ENCODE measurements at regions not wholly inside any gene's neighbourhood (a gene's known extent, or its start where the extent isn't known, plus 50 kb on each side); places are given as distances from the start of the nearest gene placed in this dataset.

GRCh38 chr14:83541147-83541546, 1988.8 kb upstream of the FLRT2 start:
- no peaks in the 10 kb centered on the region for H3K27me3 ChIP-seq
- WGBS, 2 donors, result 91 to 96% methylated on average over 13 of the region's 13 CpGs
- no peak for FAIRE-seq
- intact Hi-C loops (cut with DNase I), result no loop called here
- DNase-seq, result no peak
- H3K4me3 ChIP-seq, result no peak overlapping the region
- no peaks in the 10 kb centered on the region for H3K36me3 ChIP-seq
- no peak for ATAC-seq
- TF ChIP-seq, protein P1, sequence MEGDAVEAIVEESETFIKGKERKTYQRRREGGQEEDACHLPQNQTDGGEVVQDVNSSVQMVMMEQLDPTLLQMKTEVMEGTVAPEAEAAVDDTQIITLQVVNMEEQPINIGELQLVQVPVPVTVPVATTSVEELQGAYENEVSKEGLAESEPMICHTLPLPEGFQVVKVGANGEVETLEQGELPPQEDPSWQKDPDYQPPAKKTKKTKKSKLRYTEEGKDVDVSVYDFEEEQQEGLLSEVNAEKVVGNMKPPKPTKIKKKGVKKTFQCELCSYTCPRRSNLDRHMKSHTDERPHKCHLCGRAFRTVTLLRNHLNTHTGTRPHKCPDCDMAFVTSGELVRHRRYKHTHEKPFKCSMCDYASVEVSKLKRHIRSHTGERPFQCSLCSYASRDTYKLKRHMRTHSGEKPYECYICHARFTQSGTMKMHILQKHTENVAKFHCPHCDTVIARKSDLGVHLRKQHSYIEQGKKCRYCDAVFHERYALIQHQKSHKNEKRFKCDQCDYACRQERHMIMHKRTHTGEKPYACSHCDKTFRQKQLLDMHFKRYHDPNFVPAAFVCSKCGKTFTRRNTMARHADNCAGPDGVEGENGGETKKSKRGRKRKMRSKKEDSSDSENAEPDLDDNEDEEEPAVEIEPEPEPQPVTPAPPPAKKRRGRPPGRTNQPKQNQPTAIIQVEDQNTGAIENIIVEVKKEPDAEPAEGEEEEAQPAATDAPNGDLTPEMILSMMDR (IDR thresholded peaks at IDR 0.05), result no peak
- no peak overlapping the region for H3K27ac ChIP-seq
- no peaks in the 10 kb centered on the region for H3K9me3 ChIP-seq
- no peaks in the 10 kb centered on the region for H3K4me1 ChIP-seq

DNA sequence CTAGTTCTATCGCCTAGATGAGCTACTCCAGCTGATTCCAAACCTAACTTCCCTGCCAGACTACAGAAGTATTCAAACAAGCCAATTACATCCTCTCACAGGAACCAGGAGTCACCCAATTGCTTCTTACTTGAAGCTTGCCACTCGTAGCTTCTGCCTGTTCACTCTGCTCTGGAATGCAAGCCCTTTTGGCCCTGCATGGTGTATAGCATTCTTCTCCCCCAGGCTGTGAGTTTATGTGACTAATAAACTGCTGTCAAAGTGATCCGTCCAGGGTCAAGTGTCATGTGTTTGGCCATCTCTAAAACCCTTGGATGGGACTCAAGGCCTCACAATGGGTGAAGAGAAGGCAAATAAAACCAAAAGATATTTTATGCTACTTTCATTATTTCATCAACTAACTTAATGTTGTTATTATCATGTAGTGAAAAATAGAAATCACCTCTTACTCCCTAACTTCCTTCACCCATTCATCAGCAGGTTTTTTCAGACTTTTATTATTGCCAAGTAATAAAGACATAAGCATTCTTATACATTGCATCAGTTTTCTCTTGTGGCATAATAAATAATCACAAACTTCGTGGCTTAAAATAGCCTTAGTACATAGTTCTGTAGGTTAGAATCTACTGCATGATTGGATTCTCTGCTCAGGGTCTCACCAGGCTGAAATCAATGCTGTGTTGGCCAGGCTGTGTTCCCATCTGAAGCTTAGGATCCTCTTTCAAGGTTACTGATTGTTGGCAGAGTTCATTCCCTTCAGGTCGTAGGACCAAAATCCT, 1981.7 kb upstream of the FLRT2 start:
- Histone ChIP-seq H3K4me3 (no peak overlapping the region), H3K27me3 (no peaks in the 10 kb centered on the region), H3K27ac (no peak overlapping the region), H3K36me3 (no peaks in the 10 kb centered on the region), H3K9me3 (no peaks in the 10 kb centered on the region), H3K4me1 (no peaks in the 10 kb centered on the region)
- intact Hi-C loops (cut with DNase I), result no loop called here
- 57 to 67% methylated on average over 5 of the region's 5 CpGs for WGBS, 2 donors
- TF ChIP-seq, protein P1 (IDR thresholded peaks at IDR 0.05), result no peak
- ATAC-seq, result no peak
- no peak for DNase-seq
- no peak for FAIRE-seq

- Histone ChIP-seq H3K27me3 (no peaks in the 10 kb centered on the region), H3K9me3 (no peaks in the 10 kb centered on the region), H3K36me3 (no peaks in the 10 kb centered on the region), H3K4me3 (no peak overlapping the region), H3K4me1 (no peaks in the 10 kb centered on the region), H3K27ac (no peak overlapping the region)
- no peak for ATAC-seq
- FAIRE-seq, result no peak
- no peak for DNase-seq
- TF ChIP-seq, protein P1 (IDR thresholded peaks at IDR 0.05), result no peak
- WGBS, 2 donors, result 80 to 82% methylated on average over 2 of the region's 2 CpGs
- intact Hi-C loops (cut with DNase I), result no loop called here
These were observed 1973.9 kb upstream of the FLRT2 start for GRCh38 chr14:83556065-83556464.

DNA sequence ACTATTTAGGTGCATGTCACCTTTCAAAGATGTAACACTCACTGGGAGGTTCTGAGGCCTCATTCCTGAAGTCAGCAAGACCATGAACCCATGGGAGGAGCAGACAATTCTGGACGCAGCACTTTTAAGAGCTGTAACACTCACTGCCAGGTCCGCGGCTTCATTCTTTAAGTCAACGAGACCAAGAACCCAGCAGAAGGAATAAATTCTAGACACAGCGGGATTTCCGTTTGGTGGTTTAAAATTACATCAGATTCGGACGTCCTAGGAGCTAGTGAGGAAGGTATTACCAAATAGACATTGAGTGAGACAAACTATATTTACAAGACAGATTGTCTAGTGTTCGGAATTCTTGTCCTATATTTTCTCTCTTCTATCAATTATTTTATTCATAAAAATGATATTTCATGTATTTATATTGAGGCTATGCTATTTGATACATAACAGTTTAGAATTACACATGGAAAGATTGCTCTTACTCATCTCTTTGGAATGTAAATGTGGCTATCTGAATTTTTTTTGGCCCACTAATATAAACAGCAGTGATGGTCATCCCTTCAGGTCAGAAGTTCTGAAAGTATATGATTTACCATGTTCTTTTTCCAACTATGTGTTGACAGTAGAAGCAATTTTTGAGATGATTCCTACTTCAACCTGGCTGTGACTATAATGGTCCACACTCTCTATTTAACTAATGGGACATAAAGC, 1973.0 kb upstream of the FLRT2 start:
- FAIRE-seq, result no peak
- DNase-seq, result no peak
- H3K27me3 ChIP-seq, result no peaks in the 10 kb centered on the region
- intact Hi-C loops (cut with DNase I), result no loop called here
- TF ChIP-seq, protein P1 (IDR thresholded peaks at IDR 0.05), result no peak
- no peak overlapping the region for H3K27ac ChIP-seq
- no peaks in the 10 kb centered on the region for H3K4me1 ChIP-seq
- no peak for ATAC-seq
- 88 to 94% methylated on average over 9 of the region's 9 CpGs for WGBS, 2 donors
- H3K36me3 ChIP-seq, result no peaks in the 10 kb centered on the region
- no peaks in the 10 kb centered on the region for H3K9me3 ChIP-seq
- no peak overlapping the region for H3K4me3 ChIP-seq

DNA sequence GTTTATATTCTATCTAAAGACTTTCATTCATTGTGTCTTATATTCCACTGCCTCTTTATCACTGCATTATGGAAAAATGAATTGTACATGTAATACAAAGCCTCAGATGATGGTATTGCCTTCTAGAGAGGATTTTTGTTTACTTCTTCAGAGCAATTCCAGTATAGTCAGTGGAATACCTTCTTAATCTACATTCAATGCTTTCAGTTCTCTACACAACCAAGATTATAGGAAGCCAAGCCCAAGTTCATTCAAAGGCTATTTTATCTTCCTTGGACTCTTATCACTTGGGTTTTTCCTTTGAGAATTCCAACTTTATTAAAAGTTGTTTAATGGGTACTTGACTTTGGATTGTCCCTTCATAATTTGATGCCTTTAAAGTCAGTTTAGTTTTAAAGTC, 1971.0 kb upstream of the FLRT2 start:
- H3K36me3 ChIP-seq, result no peaks in the 10 kb centered on the region
- no peak for ATAC-seq
- no peaks in the 10 kb centered on the region for H3K9me3 ChIP-seq
- no peak for DNase-seq
- intact Hi-C loops (cut with DNase I), result no loop called here
- H3K27ac ChIP-seq, result no peak overlapping the region
- FAIRE-seq, result no peak
- no peak overlapping the region for H3K4me3 ChIP-seq
- TF ChIP-seq, protein P1 (IDR thresholded peaks at IDR 0.05), result no peak
- no peaks in the 10 kb centered on the region for H3K27me3 ChIP-seq
- H3K4me1 ChIP-seq, result no peaks in the 10 kb centered on the region
